Bronchial epithelial cell (primary cell): ENCODE measurements at regions not wholly inside any gene's neighbourhood (a gene's known extent, or its start where the extent isn't known, plus 50 kb on each side); places are given as distances from the start of the nearest gene placed in this dataset.

Experiments
- DNase-seq: peaks from one replicate; pipeline ENCODE4 v3.0.0-alpha.2; 2010; ENCODE audit warnings: low read depth
- FAIRE-seq: peaks from 2 replicates; lab custom pipeline; 2011; peaks lifted over from hg19 to GRCh38; lab: Jason Lieb, UNC
- H3K27me3 ChIP-seq: 2 replicates; pipeline ENCODE4 v1.5.1; 2011; ENCODE audit warnings: low read length; ENCODE audit not compliant: control insufficient read depth, insufficient read depth
- H3K36me3 ChIP-seq: 2 replicates; pipeline ENCODE4 v1.5.1; 2011; ENCODE audit warnings: low read length; ENCODE audit not compliant: control insufficient read depth, insufficient read depth
- H3K4me3 ChIP-seq: 2 replicates; pipeline ENCODE4 v1.5.1; 2011; ENCODE audit warnings: mild to moderate bottlenecking, low read depth, low read length, control low read depth
- CTCF ChIP-seq: IDR thresholded peaks from 2 replicates; pipeline ENCODE4 v1.5.1; 2011; ENCODE audit warnings: mild to moderate bottlenecking, moderate library complexity, low read length, control low read depth, inconsistent platforms; ENCODE audit not compliant: insufficient read depth, severe bottlenecking

DNA sequence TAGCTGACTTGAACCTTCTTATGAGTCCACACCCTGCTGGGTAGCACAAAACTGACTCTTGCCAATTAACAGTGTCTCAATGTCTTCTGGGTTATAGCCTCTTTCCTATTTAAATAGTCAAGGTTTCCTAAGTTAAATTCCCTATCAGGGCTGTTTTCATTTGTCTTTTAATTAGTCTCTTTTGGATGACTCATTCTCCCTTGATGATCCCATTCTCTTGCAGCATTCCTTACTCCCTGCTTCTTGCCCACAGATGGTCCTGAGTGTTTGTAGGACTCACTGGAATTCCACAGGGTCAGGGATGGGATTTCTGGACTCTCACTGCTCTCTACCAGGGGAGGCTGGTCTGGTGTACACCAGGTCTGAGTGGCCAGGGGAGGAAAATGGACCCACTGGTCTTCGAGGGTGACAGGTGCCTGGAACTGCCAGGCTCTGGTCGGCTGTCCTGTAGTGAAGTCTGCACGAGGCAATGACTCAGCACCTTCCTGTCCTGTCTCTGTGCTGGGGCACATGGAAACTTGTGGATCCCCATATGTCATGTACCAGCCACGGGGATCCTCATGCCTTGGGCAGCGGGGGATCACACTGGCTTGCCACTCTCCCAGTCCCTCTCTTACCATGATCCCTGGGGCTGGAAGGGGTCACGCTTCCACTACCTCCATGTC, 236.5 kb upstream of the PELI2 start:
- DNase-seq (peak; percentile 16), FAIRE-seq (no peak)
- TF ChIP-seq CTCF = no peak
- H3K27me3 ChIP-seq = peaks cover 8% of the 10 kb centered on the region
- no peaks in the 10 kb centered on the region for H3K36me3 ChIP-seq
- H3K4me3 ChIP-seq = no peak overlapping the region

DNA sequence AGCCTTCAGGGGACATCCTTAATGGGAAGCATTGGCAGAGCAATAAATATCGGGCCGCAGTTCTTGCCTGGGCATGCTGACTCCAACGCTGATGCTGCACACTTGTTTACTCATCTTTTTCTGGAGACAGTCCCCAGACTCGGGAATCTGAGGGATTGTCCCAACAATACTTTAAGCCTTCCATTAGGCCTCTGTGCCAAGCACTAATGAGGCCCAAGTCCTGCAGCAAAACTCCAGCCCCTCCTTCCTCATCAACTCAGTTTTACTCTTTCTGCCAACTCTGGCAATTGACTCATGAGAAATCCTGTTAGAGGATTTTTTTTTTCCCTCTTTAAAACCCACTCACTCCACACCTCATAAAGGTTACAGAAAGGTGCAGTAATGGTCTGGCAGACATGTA, 233.4 kb upstream of the PELI2 start:
- Histone ChIP-seq H3K4me3 (no peak overlapping the region), H3K27me3 (no peaks in the 10 kb centered on the region), H3K36me3 (no peaks in the 10 kb centered on the region)
- FAIRE-seq (no peak), DNase-seq (peak; percentile 82)
- no peak for TF ChIP-seq CTCF

DNA sequence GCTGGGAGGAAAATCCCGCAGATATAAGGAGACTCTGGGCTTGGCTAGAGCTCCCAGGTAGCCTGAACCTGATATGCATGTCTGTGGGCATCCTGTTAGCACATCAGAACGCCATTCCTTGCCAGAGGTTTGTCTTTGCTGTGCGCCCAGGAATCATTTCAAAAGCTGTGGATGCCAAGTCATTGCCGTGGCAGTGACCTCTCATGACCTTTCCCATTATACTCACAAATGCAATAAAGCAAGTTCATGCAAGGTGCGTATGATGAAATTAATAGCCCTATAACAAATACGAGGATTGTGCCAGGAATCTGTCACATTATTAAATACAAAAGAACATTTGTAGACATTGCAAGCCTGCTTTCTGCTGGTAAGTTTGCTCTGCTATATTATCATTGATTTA, 229.1 kb upstream of the PELI2 start:
- H3K4me3 ChIP-seq = no peak overlapping the region
- FAIRE-seq = peak; percentile 99
- no peaks in the 10 kb centered on the region for H3K36me3 ChIP-seq
- H3K27me3 ChIP-seq = no peaks in the 10 kb centered on the region
- peak; percentile 93 for DNase-seq
- TF ChIP-seq CTCF = no peak

DNA sequence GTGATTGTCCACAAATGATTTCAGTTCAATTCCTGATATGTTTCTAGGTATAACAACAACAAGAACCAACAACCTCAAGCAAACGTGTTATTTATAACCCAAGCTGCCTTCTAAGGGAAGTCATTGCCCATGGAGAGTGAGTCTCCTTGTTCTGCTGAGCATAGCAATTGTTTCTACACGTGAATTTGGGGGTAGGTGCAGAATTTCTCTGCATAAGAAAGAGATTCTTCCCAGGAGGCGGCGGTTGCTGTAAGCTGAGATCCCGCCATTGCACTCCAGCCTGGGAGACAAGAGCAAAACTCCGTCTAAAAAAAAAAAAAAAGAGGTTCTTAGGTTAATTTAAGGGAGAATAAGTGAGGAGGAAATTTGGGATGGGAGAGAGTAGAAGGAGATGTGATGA, 226.5 kb upstream of the PELI2 start:
- peaks cover 2% of the 10 kb centered on the region for H3K27me3 ChIP-seq
- FAIRE-seq (no peak), DNase-seq (no peak)
- no peaks in the 10 kb centered on the region for H3K36me3 ChIP-seq
- H3K4me3 ChIP-seq = no peak overlapping the region
- TF ChIP-seq CTCF = no peak

DNA sequence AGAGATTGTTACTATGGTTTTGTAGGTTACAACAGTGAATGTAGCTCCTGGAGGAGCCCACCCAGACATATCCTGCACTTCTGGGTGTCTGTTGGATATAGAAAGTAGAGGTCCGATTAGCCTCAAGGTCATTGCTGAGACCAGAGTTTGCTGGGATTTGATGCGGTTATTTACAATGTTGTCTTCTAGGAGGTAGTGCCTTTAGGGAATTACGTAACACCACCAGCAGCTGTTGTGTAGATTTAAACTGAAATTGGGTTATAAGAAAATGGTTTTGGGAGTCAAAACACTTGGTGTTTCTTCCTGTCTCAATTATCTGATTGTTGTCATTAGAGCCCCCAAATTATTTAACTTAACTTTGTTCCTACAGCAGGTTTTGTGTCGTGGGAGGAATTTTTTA, 225.3 kb upstream of the PELI2 start:
- no peaks in the 10 kb centered on the region for H3K36me3 ChIP-seq
- peaks cover 2% of the 10 kb centered on the region for H3K27me3 ChIP-seq
- no peak overlapping the region for H3K4me3 ChIP-seq
- no peak for FAIRE-seq
- no peak for DNase-seq
- TF ChIP-seq CTCF = no peak

DNA sequence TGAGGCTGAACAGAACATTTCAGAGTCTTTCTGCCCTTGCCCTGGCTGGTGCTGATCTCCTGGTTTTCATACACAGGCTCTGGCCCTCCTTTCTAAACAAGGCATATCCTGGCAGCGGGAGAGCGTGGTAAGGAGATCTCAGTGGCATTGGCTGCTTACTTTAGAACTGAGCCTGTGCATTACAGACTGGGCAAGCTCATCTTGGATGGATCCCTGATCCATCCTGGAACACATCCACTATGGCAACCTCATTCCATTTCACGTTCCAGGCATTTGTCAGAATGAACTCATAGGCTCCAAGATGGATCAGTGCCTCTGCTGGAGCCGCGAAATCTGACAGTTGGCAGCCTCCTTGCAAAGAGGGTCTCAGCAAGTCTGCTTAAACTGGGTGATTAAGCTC, 224.5 kb upstream of the PELI2 start:
- no peak for TF ChIP-seq CTCF
- DNase-seq (no peak), FAIRE-seq (peak; percentile 60)
- H3K4me3 ChIP-seq = no peak overlapping the region
- no peaks in the 10 kb centered on the region for H3K36me3 ChIP-seq
- peaks cover 2% of the 10 kb centered on the region for H3K27me3 ChIP-seq
